Body of pancreas (tissue), 4 donors: ENCODE measurements at regions not wholly inside any gene's neighbourhood (a gene's known extent, or its start where the extent isn't known, plus 50 kb on each side); places are given as distances from the start of the nearest gene placed in this dataset.
"Not testable (repeated sequence)": the region's sequence is repeated elsewhere in the genome, so short reads cannot be mapped to it uniquely, and the experiment has no call there.

Source experiments
- ATAC-seq: fragments of 150-250 bp; one replicate; pipeline ENCODE4 v1.9.1; 2016
- DNase-seq, 4 donors: peaks; one replicate each; pipeline ENCODE4 v3.0.0-alpha.2; 2019
- H3K27ac ChIP-seq, 4 donors: fragments of 200-600 bp; sonication (generic); 1 replicate in 3 of 4; 2 replicates in 1 of 4; pipeline versions ENCODE4 v1.5.1 to v1.6.1; 2016 to 2019; ENCODE audit warnings: mild to moderate bottlenecking in 1 of 4, mixed read lengths in 1 of 4, moderate library complexity in 1 of 4
- H3K27me3 ChIP-seq, 2 donors: fragments of 200-600 bp; sonication (generic); one replicate each; pipeline ENCODE4 v1.6.0; 2016; ENCODE audit warnings: mild to moderate bottlenecking in 1 of 2
- H3K36me3 ChIP-seq, 2 donors: fragments of 200-600 bp; sonication (generic); replicated peaks in 1 of 2; 2 replicates each; pipeline ENCODE4 v1.5.1; 2016; ENCODE audit warnings: low read depth in 2 of 2; ENCODE audit not compliant: insufficient read depth in 1 of 2
- H3K4me1 ChIP-seq: fragments of 200-600 bp; sonication (generic); one replicate; pipeline ENCODE4 v1.6.0; 2016
- H3K4me3 ChIP-seq, 2 donors: fragments of 200-600 bp; sonication (generic); 1 replicate in 1 of 2; 2 replicates in 1 of 2; pipeline ENCODE4 v1.5.1; 2016 to 2019
- H3K9me3 ChIP-seq, 3 donors: fragments of 200-600 bp; sonication (generic); 1 replicate in 2 of 3; 2 replicates in 1 of 3; pipeline ENCODE4 v1.5.1; 2016
- CTCF ChIP-seq, 7 experiments: fragments of 450-650 bp in 4 of 7; fragments of 200-600 bp in 3 of 7; sonication (generic) in 3 of 7; IDR thresholded peaks; one replicate each; pipeline ENCODE4 v1.5.1; 2016 to 2019; ENCODE audit warnings: antibody characterized with exemption in 7 of 7
- POLR2A ChIP-seq, 3 donors: fragments of 450-650 bp; IDR thresholded peaks; one replicate each; pipeline ENCODE4 v1.6.1; 2016; ENCODE audit warnings: antibody characterized with exemption in 3 of 3, mild to moderate bottlenecking in 2 of 3
- WGBS, 2 donors: methylation state at CpG; one replicate each; pipeline ENCODE4 v1.1.5; 2017; 5-methylcytosine and 5-hydroxymethylcytosine counted together
- intact Hi-C: fragments of 100-400 bp; cut with DNase I; formaldehyde crosslinking; loops from one replicate; pipeline ENCODE4 v1.15.1; 2023

DNA sequence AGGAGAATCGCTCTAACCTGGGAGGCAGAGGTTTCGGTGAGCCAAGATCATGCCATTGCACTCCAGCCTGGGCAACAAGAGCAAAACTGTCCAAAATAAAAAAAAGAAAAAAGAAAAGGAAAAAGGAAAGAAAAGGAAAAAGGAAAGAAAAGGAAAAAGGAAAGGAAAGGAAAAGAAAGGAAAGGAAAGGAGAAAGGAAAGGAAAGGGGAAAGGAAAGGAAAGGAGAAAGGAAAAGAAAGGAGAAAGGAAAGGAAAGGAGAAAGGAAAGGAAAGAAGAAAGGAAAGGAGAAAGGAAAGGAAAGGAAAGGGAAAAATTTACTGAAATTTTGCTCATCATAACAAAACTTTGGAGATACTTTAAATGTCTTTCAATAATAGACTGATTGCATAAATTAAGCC lies 391.3 kb upstream of the GYPC start:
- H3K36me3 ChIP-seq = no peaks in the 10 kb centered on the region
- H3K4me1 ChIP-seq = no peaks in the 10 kb centered on the region
- no peaks in the 10 kb centered on the region for H3K9me3 ChIP-seq
- intact Hi-C loops = no loop called here
- DNase-seq (no peak), ATAC-seq (no peak)
- no peak overlapping the region for H3K27ac ChIP-seq
- H3K4me3 ChIP-seq = no peak overlapping the region
- no peaks in the 10 kb centered on the region for H3K27me3 ChIP-seq
- WGBS, 2 donors = 91 to 97% methylated on average over 2 of the region's 2 CpGs
- TF ChIP-seq POLR2A (IDR thresholded peaks at IDR 0.05) (no peak), CTCF (IDR thresholded peaks at IDR 0.05) (no peak)

DNA sequence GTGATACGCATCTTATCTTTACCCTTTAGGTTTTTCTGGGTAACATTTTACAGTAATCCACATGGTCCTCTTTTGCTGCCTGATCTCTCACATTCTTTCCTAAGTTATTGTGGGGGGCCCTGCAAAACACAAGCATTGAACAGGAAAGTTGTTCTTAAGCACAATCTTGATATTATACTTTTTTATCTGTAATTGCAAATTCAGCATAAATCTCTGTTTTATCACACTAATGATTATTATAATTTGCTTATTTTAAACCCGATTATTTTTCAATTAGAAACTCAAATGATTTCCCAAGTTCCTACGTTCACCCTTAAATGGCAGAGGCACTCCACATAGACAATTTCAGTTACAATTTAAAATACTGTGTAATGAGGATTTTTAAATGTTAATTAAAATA lies 386.0 kb upstream of the GYPC start:
- no peaks in the 10 kb centered on the region for H3K4me1 ChIP-seq

DNA sequence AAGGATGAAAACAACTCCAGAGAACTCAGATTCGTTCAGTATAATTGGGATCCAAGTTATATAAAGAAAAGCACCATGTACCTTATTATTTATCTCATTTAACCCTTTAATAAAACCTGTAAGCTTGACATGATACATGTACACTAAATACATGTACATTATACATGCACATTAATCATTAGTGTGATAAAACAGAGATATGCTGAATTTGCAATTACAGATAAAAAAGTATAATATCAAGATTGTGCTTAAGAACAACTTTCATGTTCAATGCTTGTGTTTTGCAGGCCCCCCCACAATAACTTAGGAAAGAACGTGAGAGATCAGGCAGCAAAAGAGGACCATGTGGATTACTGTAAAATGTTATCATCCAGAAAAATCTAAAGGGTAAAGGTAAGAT lies 385.4 kb upstream of the GYPC start:
- H3K27me3 ChIP-seq = no peaks in the 10 kb centered on the region
- TF ChIP-seq POLR2A (IDR thresholded peaks at IDR 0.05) (no peak), CTCF (IDR thresholded peaks at IDR 0.05) (no peak)
- DNase-seq (no peak), ATAC-seq (no peak)
- H3K36me3 ChIP-seq = no peaks in the 10 kb centered on the region
- intact Hi-C loops = no loop called here
- H3K9me3 ChIP-seq = no peaks in the 10 kb centered on the region
- WGBS, 2 donors = 37 to 62% methylated on average over 2 of the region's 2 CpGs
- H3K4me1 ChIP-seq = no peaks in the 10 kb centered on the region
- H3K4me3 ChIP-seq = no peak overlapping the region
- no peak overlapping the region for H3K27ac ChIP-seq

More for the DNA sequence above, 386.0 kb upstream of the GYPC start:
- no peaks in the 10 kb centered on the region for H3K27me3 ChIP-seq
- intact Hi-C loops = no loop called here
- H3K4me3 ChIP-seq = no peak overlapping the region
- WGBS, 2 donors = 79 to 88% methylated on average over 3 of the region's 3 CpGs
- H3K27ac ChIP-seq = no peak overlapping the region
- H3K9me3 ChIP-seq = no peaks in the 10 kb centered on the region
- DNase-seq = no peak
- TF ChIP-seq CTCF (IDR thresholded peaks at IDR 0.05) = no peak
- no peak for TF ChIP-seq POLR2A (IDR thresholded peaks at IDR 0.05)
- no peaks in the 10 kb centered on the region for H3K36me3 ChIP-seq
- no peak for ATAC-seq

- ATAC-seq (no peak), DNase-seq (no peak)
- Histone ChIP-seq H3K4me3 (no peak overlapping the region), H3K27me3 (no peaks in the 10 kb centered on the region), H3K9me3 (no peaks in the 10 kb centered on the region), H3K36me3 (no peaks in the 10 kb centered on the region), H3K27ac (no peak overlapping the region), H3K4me1 (no peaks in the 10 kb centered on the region)
- no peak for TF ChIP-seq CTCF (IDR thresholded peaks at IDR 0.05)
- no peak for TF ChIP-seq POLR2A (IDR thresholded peaks at IDR 0.05)
- WGBS, 2 donors = 51 to 55% methylated on average over 3 of the region's 3 CpGs
- intact Hi-C loops = no loop called here
Measured at GRCh38 chr2:126272401-126272800, 383.6 kb upstream of the GYPC start.

DNA sequence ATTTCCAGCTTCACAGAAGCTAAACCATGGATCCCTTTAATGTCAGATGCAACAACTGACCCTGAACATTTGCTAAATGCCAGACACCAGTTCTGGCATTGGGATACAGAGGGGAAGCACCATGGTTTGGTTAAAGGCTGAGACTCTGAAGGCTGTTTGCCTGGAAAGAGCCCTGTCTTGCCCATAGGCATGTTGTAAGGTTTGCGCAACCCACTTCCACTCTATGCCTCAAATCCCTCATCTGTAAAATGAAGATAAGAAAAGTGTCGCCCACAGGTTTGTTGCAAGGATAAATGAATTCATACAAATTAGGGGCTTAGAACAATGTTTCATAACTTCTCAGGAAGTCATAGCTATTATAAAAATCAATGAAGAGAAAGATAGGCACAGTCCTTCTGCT lies 380.9 kb upstream of the GYPC start:
- no peak overlapping the region for H3K4me3 ChIP-seq

GRCh38 chr2:126276268-126276667 lies 379.7 kb upstream of the GYPC start:
- H3K4me1 ChIP-seq, DNase-seq, H3K36me3 ChIP-seq, H3K9me3 ChIP-seq, H3K27me3 ChIP-seq, H3K4me3 ChIP-seq, intact Hi-C loops, ATAC-seq, H3K27ac ChIP-seq: not testable (repeated sequence)

More for the DNA sequence above, 380.9 kb upstream of the GYPC start:
- Histone ChIP-seq H3K27ac (no peak overlapping the region), H3K4me1 (no peaks in the 10 kb centered on the region), H3K36me3 (no peaks in the 10 kb centered on the region), H3K9me3 (no peaks in the 10 kb centered on the region), H3K27me3 (no peaks in the 10 kb centered on the region)
- intact Hi-C loops = no loop called here
- TF ChIP-seq CTCF (IDR thresholded peaks at IDR 0.05) = no peak
- no peak for TF ChIP-seq POLR2A (IDR thresholded peaks at IDR 0.05)
- DNase-seq = no peak
- 83 to 93% methylated on average over 2 of the region's 2 CpGs for WGBS, 2 donors
- no peak for ATAC-seq
